ENCODE measurements at regions not wholly inside any gene's neighbourhood (a gene's known extent, or its start where the extent isn't known, plus 50 kb on each side); places are given as distances from the start of the nearest gene placed in this dataset.

GRCh38 chr9:134251296-134252069, 74.8 kb upstream of the RXRA start:
- Histone ChIP-seq H2BK12ac (ENCODE audit: low read depth, low read length) (no peak overlapping the region), H3K23me2 (ENCODE audit: low read depth, low read length) (no peaks in the 10 kb centered on the region), H3K9ac (replicated peaks in 1 of 4; ENCODE audit: extremely low read depth in 1 of 4, low read depth in 3 of 4, low read length in 3 of 4) (no peak overlapping the region), H4K5ac (ENCODE audit: insufficient read length, low read depth, low read length) (no peak overlapping the region), H2AFZ (ENCODE audit: low read length) (no peak overlapping the region), H3K14ac (ENCODE audit: insufficient read length) (no peak overlapping the region), H3K23ac (ENCODE audit: insufficient read length) (no peak overlapping the region), H3K27ac (ENCODE audit: low read depth, low read length) (no peak overlapping the region), H4K91ac (replicated peaks; ENCODE audit: insufficient read length, low read length) (no peak overlapping the region), H2AK5ac (ENCODE audit: low read depth, low read length) (no peak overlapping the region), H3K4me1 (replicated peaks in 1 of 4; ENCODE audit: control insufficient read depth in 3 of 4, insufficient read depth in 4 of 4, low read length in 3 of 4) (peaks cover 0 to 2% (median 0%) of the 10 kb centered on the region in 4 experiments; a peak in 1 of 7 replicates), H3K36me3 (ENCODE audit: control insufficient read depth in 2 of 4, insufficient read depth in 4 of 4, low read length in 3 of 4) (no peaks in the 10 kb centered on the region), H3K4me3 (ENCODE audit: extremely low read depth in 1 of 4, insufficient read depth in 2 of 4, low read depth in 3 of 4, low read length in 4 of 4) (no peak overlapping the region), H3K4ac (replicated peaks; ENCODE audit: insufficient read length, low read depth, low read length) (no peak overlapping the region), H3K9me3 (ENCODE audit: insufficient read depth in 2 of 2, low read depth in 1 of 2, low read length in 1 of 2) (peaks cover 5 to 7% of the 10 kb centered on the region in 2 experiments; a peak in 1 of 4 replicates), H3K4me2 (ENCODE audit: insufficient read depth in 1 of 2, low read depth in 2 of 2, low read length in 2 of 2) (no peak overlapping the region), H3K56ac (replicated peaks; ENCODE audit: insufficient read length, low read depth, low read length) (no peak overlapping the region), H2BK5ac (ENCODE audit: low read depth, low read length) (no peak overlapping the region), H4K20me1 (replicated peaks in 1 of 2; ENCODE audit: control insufficient read depth in 1 of 2, insufficient read depth in 2 of 2, low read length in 2 of 2) (no peaks in the 10 kb centered on the region), H3K79me2 (ENCODE audit: control insufficient read depth in 1 of 2, insufficient read depth in 2 of 2, low read length in 2 of 2) (no peaks in the 10 kb centered on the region), H2BK15ac (ENCODE audit: low read length) (no peak overlapping the region), H3K27me3 (replicated peaks in 1 of 4; ENCODE audit: control insufficient read depth in 3 of 4, extremely low read depth in 1 of 4, insufficient read depth in 3 of 4, low read length in 3 of 4) (no peaks in the 10 kb centered on the region), H2BK120ac (replicated peaks; ENCODE audit: low read depth, low read length) (no peak overlapping the region), H3K79me1 (ENCODE audit: low read depth, low read length) (no peaks in the 10 kb centered on the region), H4K8ac (ENCODE audit: extremely low read depth, insufficient read depth, low read length) (no peak overlapping the region), H3K18ac (ENCODE audit: extremely low read depth, low read length) (no peak overlapping the region), H2BK20ac (ENCODE audit: low read length) (no peak overlapping the region)
- POLR2A ChIA-PET (ENCODE audit: partially characterized antibody), result no interaction called here
- WGBS, 2 experiments (ENCODE audit: extremely low coverage in 1 of 2, insufficient coverage in 1 of 2, insufficient read length in 1 of 2, insufficient replicate concordance in 2 of 2, low coverage in 1 of 2, low lambda C conversion rate in 2 of 2, missing lambda C conversion rate in 1 of 2), result 89% methylated on average over 28 of the region's 33 CpGs; no CpG with 5 or more reads in 1 of the 2 experiments
- CTCF ChIA-PET (ENCODE audit: partially characterized antibody), result interaction anchor here (0.6 kb wide), 1 partner anchor 21 kb away, joined by 3 read pairs; no protein-coding TSS in a partner anchor
- no peak for FAIRE-seq
- no peak for DNase-seq (ENCODE audit: low read depth in 1 of 2, low spot score in 2 of 2)
- TF ChIP-seq TAF7 (optimal IDR thresholded peaks at IDR 0.05; ENCODE audit: borderline replicate concordance, low read depth, low read length), result no peak
- no peak for TF ChIP-seq CBX5 (IDR thresholded peaks at IDR 0.05; ENCODE audit: low read depth, low read length)
- TF ChIP-seq EZH2 (IDR thresholded peaks at IDR 0.05; ENCODE audit: low read depth, low read length, severe bottlenecking), result no peak
- TF ChIP-seq ATF2 (IDR thresholded peaks at IDR 0.05; ENCODE audit: low read length), result no peak
- TF ChIP-seq CBX8 (IDR thresholded peaks at IDR 0.05; ENCODE audit: borderline replicate concordance, low read depth, low read length), result no peak
- TF ChIP-seq RXRA (IDR thresholded peaks at IDR 0.05; ENCODE audit: insufficient read depth, low read depth, low read length), result no peak
- TF ChIP-seq SIN3A (conservative IDR thresholded peaks at IDR 0.05 in 1 of 2, IDR thresholded peaks at IDR 0.05 in 1 of 2; ENCODE audit: low read depth in 1 of 2, low read length in 2 of 2), result no peak
